Astrocyte of the cerebellum (primary cell): ENCODE measurements at regions not wholly inside any gene's neighbourhood (a gene's known extent, or its start where the extent isn't known, plus 50 kb on each side); places are given as distances from the start of the nearest gene placed in this dataset.

Experiments used
- DNase-seq: peaks from one replicate; pipeline ENCODE4 v3.0.0-alpha.2; 2011; ENCODE audit warnings: low read depth
- H3K4me3 ChIP-seq: 2 replicates; pipeline ENCODE4 v1.5.1; 2011; ENCODE audit warnings: mild to moderate bottlenecking, low read depth, low read length, moderate library complexity
- CTCF ChIP-seq: IDR thresholded peaks from 2 replicates; pipeline ENCODE4 v1.5.1; 2012; ENCODE audit warnings: low read length, low read depth, moderate library complexity, mild to moderate bottlenecking; ENCODE audit errors: missing control alignments
- in situ Hi-C: cut with HindIII; loops from 2 replicates; pipeline ENCODE4 v1.10.0; 2017; ENCODE audit warnings: low sequenced_read_pairs

GRCh38 chr2:226491112-226491511 is 308.5 kb downstream of the IRS1 start:
- in situ Hi-C loops, result no loop called here
- no peak for TF ChIP-seq CTCF
- DNase-seq, result no peak
- H3K4me3 ChIP-seq, result no peak overlapping the region

- no peak overlapping the region for H3K4me3 ChIP-seq
- in situ Hi-C loops, result no loop called here
- no peak for TF ChIP-seq CTCF
- DNase-seq, result no peak
These were observed 309.7 kb downstream of the IRS1 start for GRCh38 chr2:226489775-226490541.

GRCh38 chr2:226488034-226488433 is 311.6 kb downstream of the IRS1 start:
- no peak overlapping the region for H3K4me3 ChIP-seq
- TF ChIP-seq CTCF, result no peak
- in situ Hi-C loops, result no loop called here
- DNase-seq, result no peak

GRCh38 chr2:226487573-226487972 is 312.0 kb downstream of the IRS1 start:
- H3K4me3 ChIP-seq, result no peak overlapping the region
- in situ Hi-C loops, result no loop called here
- no peak for TF ChIP-seq CTCF
- peak; percentile 35 for DNase-seq

- no peak for TF ChIP-seq CTCF
- DNase-seq, result no peak
- no peak overlapping the region for H3K4me3 ChIP-seq
These were observed 315.6 kb downstream of the IRS1 start for GRCh38 chr2:226483745-226484619.

GRCh38 chr2:226483143-226483542 is 316.5 kb downstream of the IRS1 start:
- TF ChIP-seq CTCF, result no peak
- in situ Hi-C loops, result no loop called here
- H3K4me3 ChIP-seq, result no peak overlapping the region
- DNase-seq, result no peak

More at GRCh38 chr2:226483745-226484619, 315.6 kb downstream of the IRS1 start:
- in situ Hi-C loops, result no loop called here
